ENCODE measurements at regions not wholly inside any gene's neighbourhood (a gene's known extent, or its start where the extent isn't known, plus 50 kb on each side); places are given as distances from the start of the nearest gene placed in this dataset.
A peak's percentile ranks its signal among the peaks of the same experiment; 100 is the strongest.

- Histone ChIP-seq H3K36me3 (no peaks in the 10 kb centered on the region), H3K9me3 (no peaks in the 10 kb centered on the region), H3K27ac (no peak overlapping the region), H3K27me3 (no peaks in the 10 kb centered on the region), H3K4me1 (peaks cover 0 to 22% (median 5%) of the 10 kb centered on the region in 4 donors), H3K4me3 (no peak overlapping the region)
- no peak for TF ChIP-seq CTCF (IDR thresholded peaks at IDR 0.05)
- intact Hi-C loops (cut with DNase I; ENCODE audit: low total_unique reads) = no loop called here
- DNase-seq = no peak
These were observed 245.9 kb downstream of the AHR start for GRCh38 chr7:17544401-17544800.

- Histone ChIP-seq H3K4me1 (peaks cover 0 to 22% (median 5%) of the 10 kb centered on the region in 4 donors), H3K27ac (peak overlapping the region in 1 of 2 donors; percentile 20), H3K4me3 (no peak overlapping the region), H3K9me3 (no peaks in the 10 kb centered on the region), H3K27me3 (no peaks in the 10 kb centered on the region), H3K36me3 (no peaks in the 10 kb centered on the region)
- no peak for TF ChIP-seq CTCF (IDR thresholded peaks at IDR 0.05)
- intact Hi-C loops (cut with DNase I; ENCODE audit: low total_unique reads) = no loop called here
- DNase-seq = no peak
These were observed 246.9 kb downstream of the AHR start for GRCh38 chr7:17545348-17545747.

GRCh38 chr7:17546189-17546588 is 247.7 kb downstream of the AHR start:
- no peak for DNase-seq
- H3K4me1 ChIP-seq = peaks cover 0 to 22% (median 5%) of the 10 kb centered on the region in 4 donors
- H3K9me3 ChIP-seq = no peaks in the 10 kb centered on the region
- no peaks in the 10 kb centered on the region for H3K36me3 ChIP-seq
- H3K4me3 ChIP-seq = no peak overlapping the region
- no peaks in the 10 kb centered on the region for H3K27me3 ChIP-seq
- TF ChIP-seq CTCF (IDR thresholded peaks at IDR 0.05) = no peak
- H3K27ac ChIP-seq = no peak overlapping the region
- intact Hi-C loops (cut with DNase I; ENCODE audit: low total_unique reads) = no loop called here

- intact Hi-C loops (cut with DNase I; ENCODE audit: low total_unique reads) = no loop called here
- DNase-seq = no peak
- Histone ChIP-seq H3K9me3 (no peaks in the 10 kb centered on the region), H3K27me3 (no peaks in the 10 kb centered on the region), H3K36me3 (no peaks in the 10 kb centered on the region), H3K4me1 (peaks cover 0 to 22% (median 5%) of the 10 kb centered on the region in 4 donors), H3K4me3 (no peak overlapping the region), H3K27ac (no peak overlapping the region)
- TF ChIP-seq CTCF (IDR thresholded peaks at IDR 0.05) = no peak
These were observed 248.1 kb downstream of the AHR start for GRCh38 chr7:17546592-17546991.

- H3K36me3 ChIP-seq = no peaks in the 10 kb centered on the region
- intact Hi-C loops (cut with DNase I; ENCODE audit: low total_unique reads) = no loop called here
- no peak overlapping the region for H3K4me3 ChIP-seq
- no peak overlapping the region for H3K27ac ChIP-seq
- no peak for TF ChIP-seq CTCF (IDR thresholded peaks at IDR 0.05)
- DNase-seq = no peak
- no peaks in the 10 kb centered on the region for H3K9me3 ChIP-seq
- no peaks in the 10 kb centered on the region for H3K27me3 ChIP-seq
- H3K4me1 ChIP-seq = peaks cover 0 to 22% (median 5%) of the 10 kb centered on the region in 4 donors
These were observed 249.7 kb downstream of the AHR start for GRCh38 chr7:17548014-17548653.

- no peak for TF ChIP-seq CTCF (IDR thresholded peaks at IDR 0.05)
- Histone ChIP-seq H3K36me3 (no peaks in the 10 kb centered on the region), H3K4me3 (no peak overlapping the region), H3K4me1 (peaks cover 0 to 22% (median 5%) of the 10 kb centered on the region in 4 donors), H3K9me3 (no peaks in the 10 kb centered on the region), H3K27ac (no peak overlapping the region), H3K27me3 (no peaks in the 10 kb centered on the region)
- DNase-seq = no peak
- intact Hi-C loops (cut with DNase I; ENCODE audit: low total_unique reads) = no loop called here
These were observed 251.0 kb downstream of the AHR start for GRCh38 chr7:17549406-17549805.

Data from tibial artery (tissue), 4 donors.